ENCODE measurements at regions not wholly inside any gene's neighbourhood (a gene's known extent, or its start where the extent isn't known, plus 50 kb on each side); places are given as distances from the start of the nearest gene placed in this dataset.

- TF ChIP-seq CTCF (IDR thresholded peaks at IDR 0.05) (no peak), POLR2A (IDR thresholded peaks at IDR 0.05) (no peak), EP300 (IDR thresholded peaks at IDR 0.05) (no peak)
Observed at GRCh38 chr2:200741468-200742202, 70.1 kb upstream of the BZW1 start.
